ENCODE measurements at regions not wholly inside any gene's neighbourhood (a gene's known extent, or its start where the extent isn't known, plus 50 kb on each side); places are given as distances from the start of the nearest gene placed in this dataset.
"Not testable (repeated sequence)": the region's sequence is repeated elsewhere in the genome, so short reads cannot be mapped to it uniquely, and the experiment has no call there.

- Histone ChIP-seq H3K4me2 (ENCODE audit: low read length) (no peak overlapping the region), H3K36me3 (ENCODE audit: insufficient read depth, low read length) (no peaks in the 10 kb centered on the region), H3K79me2 (ENCODE audit: insufficient read depth, low read depth, low read length) (no peaks in the 10 kb centered on the region), H4K20me1 (ENCODE audit: insufficient read depth, low read length) (no peaks in the 10 kb centered on the region), H2AFZ (ENCODE audit: low read length) (no peak overlapping the region), H3K9me3 (ENCODE audit: low read length) (no peaks in the 10 kb centered on the region), H3K9me2 (ENCODE audit: insufficient read depth, low read length) (no peaks in the 10 kb centered on the region), H3K4me1 (ENCODE audit: insufficient read depth, low read length, poor library complexity, severe bottlenecking) (no peaks in the 10 kb centered on the region), H3K27ac (ENCODE audit: low read depth, low read length, poor library complexity, severe bottlenecking) (no peak overlapping the region), H3K4me3 (ENCODE audit: low read depth, low read length, poor library complexity, severe bottlenecking) (no peak overlapping the region)
- DNase-seq (ENCODE audit: low spot score), result no peak
- POLR2A ChIA-PET, result interaction anchor here (1.2 kb wide), 1 partner anchor 1228 kb away, joined by 3 read pairs; no protein-coding TSS in a partner anchor
- CTCF ChIA-PET (ENCODE audit: unreplicated experiment), result no interaction called here
- no TSS peak for BruUV-seq (replicated peaks)
- intact Hi-C loops (cut with micrococcal nuclease; ENCODE audit: unreplicated experiment), result no loop called here
- TF ChIP-seq EZH2phosphoT487 (IDR thresholded peaks at IDR 0.05; ENCODE audit: borderline replicate concordance, low read depth, low read length) (no peak), CTCF (conservative IDR thresholded peaks at IDR 0.05; ENCODE audit: low read length) (no peak)
These were observed 137.7 kb upstream of the PTBP2 start for GRCh38 chr1:96583903-96584302.

GRCh38 chr1:96587222-96587621 lies 134.4 kb upstream of the PTBP2 start:
- intact Hi-C loops (cut with micrococcal nuclease; ENCODE audit: unreplicated experiment), result no loop called here
- H3K36me3 ChIP-seq (ENCODE audit: insufficient read depth, low read length), result no peaks in the 10 kb centered on the region
- no peaks in the 10 kb centered on the region for H3K9me3 ChIP-seq (ENCODE audit: low read length)
- H3K4me3 ChIP-seq (ENCODE audit: low read depth, low read length, poor library complexity, severe bottlenecking), result no peak overlapping the region
- no peak overlapping the region for H3K4me2 ChIP-seq (ENCODE audit: low read length)
- no peak overlapping the region for H2AFZ ChIP-seq (ENCODE audit: low read length)
- no peaks in the 10 kb centered on the region for H3K9me2 ChIP-seq (ENCODE audit: insufficient read depth, low read length)
- no peaks in the 10 kb centered on the region for H3K4me1 ChIP-seq (ENCODE audit: insufficient read depth, low read length, poor library complexity, severe bottlenecking)
- CTCF ChIA-PET (ENCODE audit: unreplicated experiment), result no interaction called here
- no TSS peak for BruUV-seq (replicated peaks)
- TF ChIP-seq CTCF (conservative IDR thresholded peaks at IDR 0.05; ENCODE audit: low read length) (no peak), EZH2phosphoT487 (IDR thresholded peaks at IDR 0.05; ENCODE audit: borderline replicate concordance, low read depth, low read length) (no peak)
- no peak overlapping the region for H3K27ac ChIP-seq (ENCODE audit: low read depth, low read length, poor library complexity, severe bottlenecking)
- no peaks in the 10 kb centered on the region for H4K20me1 ChIP-seq (ENCODE audit: insufficient read depth, low read length)
- no peaks in the 10 kb centered on the region for H3K79me2 ChIP-seq (ENCODE audit: insufficient read depth, low read depth, low read length)
- POLR2A ChIA-PET, result interaction anchor here (0.7 kb wide), 1 partner anchor 90 kb away, joined by 3 read pairs; no protein-coding TSS in a partner anchor
- no peak for DNase-seq (ENCODE audit: low spot score)

GRCh38 chr1:96588416-96588995 lies 133.1 kb upstream of the PTBP2 start:
- POLR2A ChIA-PET, result interaction anchor here (0.7 kb wide), 3 partner anchors 14 to 1106 kb away, joined by 3 to 4 read pairs (median 3); no protein-coding TSS in a partner anchor

GRCh38 chr1:96595530-96595929 lies 126.1 kb upstream of the PTBP2 start:
- H3K36me3 ChIP-seq (ENCODE audit: insufficient read depth, low read length); BruUV-seq (replicated peaks); H3K4me1 ChIP-seq (ENCODE audit: insufficient read depth, low read length, poor library complexity, severe bottlenecking); H3K4me2 ChIP-seq (ENCODE audit: low read length); H3K27ac ChIP-seq (ENCODE audit: low read depth, low read length, poor library complexity, severe bottlenecking); H3K4me3 ChIP-seq (ENCODE audit: low read depth, low read length, poor library complexity, severe bottlenecking); H3K9me3 ChIP-seq (ENCODE audit: low read length); H2AFZ ChIP-seq (ENCODE audit: low read length); H3K79me2 ChIP-seq (ENCODE audit: insufficient read depth, low read depth, low read length); H4K20me1 ChIP-seq (ENCODE audit: insufficient read depth, low read length); CTCF ChIA-PET (ENCODE audit: unreplicated experiment); H3K9me2 ChIP-seq (ENCODE audit: insufficient read depth, low read length); DNase-seq (ENCODE audit: low spot score): not testable (repeated sequence)
- intact Hi-C loops (cut with micrococcal nuclease; ENCODE audit: unreplicated experiment), result loop anchor here (5.0 kb wide), 1 partner anchor 252 kb away; no protein-coding TSS in a partner anchor
- POLR2A ChIA-PET, result interaction anchor here (0.7 kb wide), 1 partner anchor 645 kb away, joined by 3 read pairs; no protein-coding TSS in a partner anchor

More at GRCh38 chr1:96588416-96588995, 133.1 kb upstream of the PTBP2 start:
- TF ChIP-seq CTCF (conservative IDR thresholded peaks at IDR 0.05; ENCODE audit: low read length) (no peak), EZH2phosphoT487 (IDR thresholded peaks at IDR 0.05; ENCODE audit: borderline replicate concordance, low read depth, low read length) (no peak)
- Histone ChIP-seq H3K27ac (ENCODE audit: low read depth, low read length, poor library complexity, severe bottlenecking) (no peak overlapping the region), H4K20me1 (ENCODE audit: insufficient read depth, low read length) (no peaks in the 10 kb centered on the region), H3K79me2 (ENCODE audit: insufficient read depth, low read depth, low read length) (no peaks in the 10 kb centered on the region), H3K4me3 (ENCODE audit: low read depth, low read length, poor library complexity, severe bottlenecking) (no peak overlapping the region), H3K4me1 (ENCODE audit: insufficient read depth, low read length, poor library complexity, severe bottlenecking) (no peaks in the 10 kb centered on the region), H3K4me2 (ENCODE audit: low read length) (no peak overlapping the region), H3K9me3 (ENCODE audit: low read length) (no peaks in the 10 kb centered on the region), H3K36me3 (ENCODE audit: insufficient read depth, low read length) (no peaks in the 10 kb centered on the region), H2AFZ (ENCODE audit: low read length) (no peak overlapping the region), H3K9me2 (ENCODE audit: insufficient read depth, low read length) (no peaks in the 10 kb centered on the region)
- BruUV-seq (replicated peaks), result no TSS peak
- no peak for DNase-seq (ENCODE audit: low spot score)
- CTCF ChIA-PET (ENCODE audit: unreplicated experiment), result no interaction called here
- intact Hi-C loops (cut with micrococcal nuclease; ENCODE audit: unreplicated experiment), result no loop called here

All from OCI-LY7 (cell line).